ENCODE measurements at regions not wholly inside any gene's neighbourhood (a gene's known extent, or its start where the extent isn't known, plus 50 kb on each side); places are given as distances from the start of the nearest gene placed in this dataset.

- CTCF ChIA-PET (ENCODE audit: low intra/inter-chr PET ratio, low total read pairs): no interaction called here
- Histone ChIP-seq H3K36me3 (replicated peaks in 1 of 2; ENCODE audit: control insufficient read depth in 1 of 2, insufficient read depth in 2 of 2, low read length in 2 of 2) (no peaks in the 10 kb centered on the region), H3K4me1 (ENCODE audit: insufficient read depth, low read length) (no peaks in the 10 kb centered on the region), H2AFZ (ENCODE audit: low read length) (no peak overlapping the region), H3K9ac (ENCODE audit: insufficient read depth, low read depth, low read length) (no peak overlapping the region), H3K9me3 (ENCODE audit: low read length) (peaks cover 25% of the 10 kb centered on the region), H3K27me3 (ENCODE audit: control insufficient read depth in 1 of 2, insufficient read depth in 2 of 2, low read length in 2 of 2) (no peaks in the 10 kb centered on the region), H3K4me3 (replicated peaks in 1 of 3; ENCODE audit: insufficient read depth in 1 of 3, low read depth in 2 of 3, low read length in 3 of 3) (no peak overlapping the region), H3K4me2 (ENCODE audit: low read depth, low read length) (no peak overlapping the region), H3K79me2 (ENCODE audit: insufficient read depth, low read length) (no peaks in the 10 kb centered on the region), H3K27ac (ENCODE audit: extremely low read length, insufficient read depth, low read length) (no peak overlapping the region), H4K20me1 (ENCODE audit: insufficient read depth, low read length) (no peaks in the 10 kb centered on the region)
- POLR2A ChIA-PET: no interaction called here
- BruUV-seq (replicated peaks): no TSS peak
- DNase-seq (ENCODE audit: low spot score): no peak
- intact Hi-C loops (cut with micrococcal nuclease; ENCODE audit: unreplicated experiment) (no loop called here), in situ Hi-C loops (cut with HindIII; ENCODE audit: extremely low pct_ligation_motif_present, low pct_unique_long_range_greater_than_20kb) (no loop called here)
- no peak for FAIRE-seq
- no peak for TF ChIP-seq AKAP8 (CRISPR knock-in tag; IDR thresholded peaks at IDR 0.05)
- no peak for TF ChIP-seq ATF5 (CRISPR knock-in tag; IDR thresholded peaks at IDR 0.05; ENCODE audit: low read depth)
- TF ChIP-seq ZNF34 (CRISPR knock-in tag; IDR thresholded peaks at IDR 0.05; ENCODE audit: borderline replicate concordance): no peak
- TF ChIP-seq DMAP1 (CRISPR knock-in tag; IDR thresholded peaks at IDR 0.05): no peak
- no peak for TF ChIP-seq ZKSCAN8 (CRISPR knock-in tag; IDR thresholded peaks at IDR 0.05; ENCODE audit: borderline replicate concordance)
- no peak for TF ChIP-seq MLLT10 (CRISPR knock-in tag; IDR thresholded peaks at IDR 0.05)
- no peak for TF ChIP-seq ZSCAN9 (CRISPR knock-in tag; IDR thresholded peaks at IDR 0.05; ENCODE audit: borderline replicate concordance)
- no peak for TF ChIP-seq SMAD1 (CRISPR knock-in tag; IDR thresholded peaks at IDR 0.05; ENCODE audit: borderline replicate concordance, low read depth)
- ATAC-seq: no peak
- WGBS (ENCODE audit: low lambda C conversion rate): 48% methylated on average over 4 of the region's 4 CpGs
These were observed 103.2 kb upstream of the OLFM3 start for GRCh38 chr1:102099916-102100315.

- intact Hi-C loops (cut with micrococcal nuclease; ENCODE audit: unreplicated experiment): no loop called here
- no TSS peak for BruUV-seq (replicated peaks)
- ATAC-seq (no peak), DNase-seq (ENCODE audit: low spot score) (no peak), FAIRE-seq (no peak)
- Histone ChIP-seq H3K27me3 (ENCODE audit: control insufficient read depth in 1 of 2, insufficient read depth in 2 of 2, low read length in 2 of 2) (no peaks in the 10 kb centered on the region), H3K4me2 (ENCODE audit: low read depth, low read length) (no peak overlapping the region), H3K9ac (ENCODE audit: insufficient read depth, low read depth, low read length) (no peak overlapping the region), H3K4me1 (ENCODE audit: insufficient read depth, low read length) (no peaks in the 10 kb centered on the region), H3K4me3 (replicated peaks in 1 of 3; ENCODE audit: insufficient read depth in 1 of 3, low read depth in 2 of 3, low read length in 3 of 3) (no peak overlapping the region), H3K36me3 (replicated peaks in 1 of 2; ENCODE audit: control insufficient read depth in 1 of 2, insufficient read depth in 2 of 2, low read length in 2 of 2) (no peaks in the 10 kb centered on the region), H3K27ac (ENCODE audit: extremely low read length, insufficient read depth, low read length) (no peak overlapping the region), H3K79me2 (ENCODE audit: insufficient read depth, low read length) (no peaks in the 10 kb centered on the region), H4K20me1 (ENCODE audit: insufficient read depth, low read length) (no peaks in the 10 kb centered on the region), H2AFZ (ENCODE audit: low read length) (no peak overlapping the region), H3K9me3 (ENCODE audit: low read length) (peaks cover 23% of the 10 kb centered on the region)
- POLR2A ChIA-PET: no interaction called here
- in situ Hi-C loops (cut with HindIII; ENCODE audit: extremely low pct_ligation_motif_present, low pct_unique_long_range_greater_than_20kb): no loop called here
- WGBS (ENCODE audit: low lambda C conversion rate): 17% methylated on average over 3 of the region's 3 CpGs
- CTCF ChIA-PET (ENCODE audit: low intra/inter-chr PET ratio, low total read pairs): no interaction called here
- no peak for TF ChIP-seq MTA3 (CRISPR knock-in tag; IDR thresholded peaks at IDR 0.05)
- no peak for TF ChIP-seq ZMYM4 (CRISPR knock-in tag; IDR thresholded peaks at IDR 0.05)
- TF ChIP-seq SMAD3 (CRISPR knock-in tag; IDR thresholded peaks at IDR 0.05): no peak
- TF ChIP-seq ZNF883 (CRISPR knock-in tag; IDR thresholded peaks at IDR 0.05; ENCODE audit: not compliant biosample characterization): no peak
- TF ChIP-seq ZNF615 (CRISPR knock-in tag; IDR thresholded peaks at IDR 0.05; ENCODE audit: borderline replicate concordance): no peak
- TF ChIP-seq CHCHD3 (CRISPR knock-in tag; IDR thresholded peaks at IDR 0.05): no peak
- TF ChIP-seq ZNF563 (CRISPR knock-in tag; IDR thresholded peaks at IDR 0.05): no peak
- TF ChIP-seq YY1 (IDR thresholded peaks at IDR 0.05; ENCODE audit: insufficient read depth, insufficient replicate concordance, low read depth, low read length): no peak
- TF ChIP-seq ZNF75D (CRISPR knock-in tag; IDR thresholded peaks at IDR 0.05; ENCODE audit: borderline replicate concordance): no peak
- no peak for TF ChIP-seq PCBP2 (optimal IDR thresholded peaks at IDR 0.05; ENCODE audit: low read depth, low read length, poor library complexity, severe bottlenecking)
These were observed 101.8 kb upstream of the OLFM3 start for GRCh38 chr1:102098536-102098935.
